CD14-positive monocyte (primary cell): ENCODE measurements at regions not wholly inside any gene's neighbourhood (a gene's known extent, or its start where the extent isn't known, plus 50 kb on each side); places are given as distances from the start of the nearest gene placed in this dataset.

Source experiments
- DNase-seq, 3 donors: peaks; one replicate each; pipeline ENCODE4 v3.0.0-alpha.2; 2011 to 2022
- H2AFZ ChIP-seq: 2 replicates; pipeline ENCODE4 v1.6.0; 2012; ENCODE audit warnings: mild to moderate bottlenecking, low read depth, low read length, inconsistent platforms; ENCODE audit not compliant: insufficient read depth, poor library complexity, severe bottlenecking
- H3K27ac ChIP-seq, 2 donors: 1 replicate in 1 of 2; 2 replicates in 1 of 2; pipeline ENCODE4 v1.5.1; 2012 to 2013; ENCODE audit warnings: low read length in 2 of 2, control low read depth in 1 of 2, inconsistent platforms in 1 of 2, low read depth in 1 of 2, mild to moderate bottlenecking in 1 of 2
- H3K27me3 ChIP-seq, 2 donors: one replicate each; pipeline versions ENCODE4 v1.6.0 to v1.6.1; 2011 to 2013; ENCODE audit warnings: low read length in 2 of 2; ENCODE audit not compliant: control insufficient read depth in 2 of 2, insufficient read depth in 2 of 2
- H3K36me3 ChIP-seq, 2 donors: replicated peaks in 1 of 2; 1 replicate in 1 of 2; 2 replicates in 1 of 2; pipeline versions ENCODE4 v1.5.1 to v1.6.1; 2012 to 2013; ENCODE audit warnings: low read length in 2 of 2, control low read depth in 1 of 2, inconsistent platforms in 1 of 2, mild to moderate bottlenecking in 1 of 2; ENCODE audit not compliant: insufficient read depth in 2 of 2, control insufficient read depth in 1 of 2
- H3K4me1 ChIP-seq, 2 donors: 1 replicate in 1 of 2; 2 replicates in 1 of 2; pipeline versions ENCODE4 v1.5.1 to v1.6.1; 2012 to 2013; ENCODE audit warnings: low read length in 2 of 2, control low read depth in 1 of 2, inconsistent platforms in 1 of 2, mild to moderate bottlenecking in 1 of 2, moderate library complexity in 1 of 2; ENCODE audit not compliant: insufficient read depth in 2 of 2, control insufficient read depth in 1 of 2
- H3K4me2 ChIP-seq: replicated peaks from 2 replicates; pipeline ENCODE3; 2012; ENCODE audit warnings: low read length, moderate library complexity, mild to moderate bottlenecking; ENCODE audit not compliant: poor library complexity, severe bottlenecking; ENCODE audit errors: extremely low read depth
- H3K4me3 ChIP-seq, 3 experiments: fragments of 200-600 bp in 1 of 3; sonication (generic) in 1 of 3; replicated peaks in 1 of 3; 1 replicate in 2 of 3; 2 replicates in 1 of 3; pipeline ENCODE4 v1.5.1; 2011 to 2013; ENCODE audit warnings: low read length in 3 of 3, mild to moderate bottlenecking in 3 of 3, control low read depth in 2 of 3, low read depth in 2 of 3, inconsistent platforms in 1 of 3, moderate library complexity in 1 of 3
- H3K79me2 ChIP-seq: 2 replicates; pipeline ENCODE4 v1.6.0; 2012; ENCODE audit warnings: mild to moderate bottlenecking, control low read depth, inconsistent platforms, low read length, moderate library complexity; ENCODE audit not compliant: insufficient read depth
- H3K9ac ChIP-seq: 2 replicates; pipeline ENCODE4 v1.6.0; 2017; ENCODE audit warnings: low read length, mild to moderate bottlenecking; ENCODE audit not compliant: insufficient read depth, poor library complexity, severe bottlenecking
- H3K9me3 ChIP-seq, 2 donors: replicated peaks in 1 of 2; 1 replicate in 1 of 2; 2 replicates in 1 of 2; pipeline versions ENCODE4 v1.5.1 to v1.6.1; 2012 to 2013; ENCODE audit warnings: low read length in 2 of 2, control low read depth in 1 of 2; ENCODE audit not compliant: control insufficient read depth in 1 of 2, insufficient read depth in 1 of 2
- H4K20me1 ChIP-seq: 2 replicates; pipeline ENCODE4 v1.6.0; 2012; ENCODE audit warnings: mild to moderate bottlenecking, low read length, control low read depth, moderate library complexity; ENCODE audit not compliant: insufficient read depth
- H3K27ac Mint-ChIP-seq, 7 donors: one replicate each; pipeline ENCODE4 v1.8.0; 2020; ENCODE audit warnings: mild to moderate bottlenecking in 7 of 7, mixed read lengths in 7 of 7, moderate library complexity in 6 of 7, inconsistent platforms in 2 of 7
- H3K27me3 Mint-ChIP-seq, 3 donors: one replicate each; pipeline ENCODE4 v1.8.0; 2021 to 2022; ENCODE audit warnings: low read depth in 3 of 3, mild to moderate bottlenecking in 3 of 3, mixed read lengths in 3 of 3, moderate library complexity in 3 of 3, inconsistent platforms in 1 of 3
- H3K36me3 Mint-ChIP-seq, 2 donors: one replicate each; pipeline ENCODE4 v1.8.0; 2020; ENCODE audit warnings: mixed read lengths in 2 of 2, inconsistent platforms in 1 of 2, mild to moderate bottlenecking in 1 of 2
- H3K4me1 Mint-ChIP-seq: one replicate; pipeline ENCODE4 v1.8.0; 2020; ENCODE audit warnings: mild to moderate bottlenecking, mixed read lengths
- H3K4me3 Mint-ChIP-seq, 2 donors: one replicate each; pipeline ENCODE4 v1.8.0; 2020; ENCODE audit warnings: mild to moderate bottlenecking in 2 of 2, mixed read lengths in 2 of 2, moderate library complexity in 1 of 2
- H3K9me3 Mint-ChIP-seq, 7 donors: one replicate each; pipeline ENCODE4 v1.8.0; 2020 to 2022; ENCODE audit warnings: mixed read lengths in 7 of 7, mild to moderate bottlenecking in 6 of 7, moderate library complexity in 6 of 7, inconsistent platforms in 2 of 7
- WGBS: methylation state at CpG from one replicate; pipeline ENCODE4 v1.1.5; 2013; ENCODE audit warnings: missing lambda C conversion rate; ENCODE audit not compliant: insufficient coverage; 5-methylcytosine and 5-hydroxymethylcytosine counted together
- intact Hi-C, 2 donors: fragments of 100-400 bp; cut with micrococcal nuclease; formaldehyde crosslinking; loops; one replicate each; pipeline versions ENCODE4 v1.15.0 to v1.15.1; 2023
- TF ChIP-seq, protein P1 (sequence below): fragments of 200-600 bp; IDR thresholded peaks from one replicate; pipeline ENCODE4 v1.8.0; 2022; ENCODE audit warnings: antibody characterized with exemption, mild to moderate bottlenecking

DNA sequence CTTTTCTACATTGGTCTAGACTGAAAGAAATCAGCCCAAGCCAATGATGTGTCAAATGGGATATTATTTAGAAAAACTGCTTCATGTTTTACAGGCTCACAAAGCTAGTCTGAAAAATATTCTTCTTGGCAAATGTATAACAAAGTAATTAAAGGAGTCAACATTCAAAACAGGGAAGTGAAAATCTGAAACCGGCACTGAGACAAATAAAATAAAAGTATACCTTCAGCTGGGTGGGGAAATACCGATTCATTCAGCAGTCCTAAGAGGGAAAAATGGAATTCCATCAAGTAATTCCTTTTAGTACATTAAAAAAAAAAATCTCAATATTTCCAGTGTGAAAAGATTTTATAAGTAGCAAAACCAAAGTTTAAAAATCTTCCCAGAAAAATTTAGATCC is 259.6 kb upstream of the SLC24A2 start:
- Histone ChIP-seq H2AFZ (no peak overlapping the region), H3K27ac (no peak overlapping the region), H3K4me3 (no peak overlapping the region), H3K79me2 (no peaks in the 10 kb centered on the region), H3K4me1 (no peaks in the 10 kb centered on the region), H3K9ac (no peak overlapping the region), H4K20me1 (no peaks in the 10 kb centered on the region), H3K36me3 (no peaks in the 10 kb centered on the region), H3K4me2 (no peak overlapping the region), H3K9me3 (no peaks in the 10 kb centered on the region), H3K27me3 (no peaks in the 10 kb centered on the region)
- Mint-ChIP-seq H3K9me3 (no peaks in the 10 kb centered on the region), H3K4me3 (no peak overlapping the region), H3K27me3 (peaks cover 0 to 4% (median 0%) of the 10 kb centered on the region in 3 donors), H3K4me1 (no peaks in the 10 kb centered on the region), H3K36me3 (no peaks in the 10 kb centered on the region), H3K27ac (no peak overlapping the region)
- TF ChIP-seq, protein P1, sequence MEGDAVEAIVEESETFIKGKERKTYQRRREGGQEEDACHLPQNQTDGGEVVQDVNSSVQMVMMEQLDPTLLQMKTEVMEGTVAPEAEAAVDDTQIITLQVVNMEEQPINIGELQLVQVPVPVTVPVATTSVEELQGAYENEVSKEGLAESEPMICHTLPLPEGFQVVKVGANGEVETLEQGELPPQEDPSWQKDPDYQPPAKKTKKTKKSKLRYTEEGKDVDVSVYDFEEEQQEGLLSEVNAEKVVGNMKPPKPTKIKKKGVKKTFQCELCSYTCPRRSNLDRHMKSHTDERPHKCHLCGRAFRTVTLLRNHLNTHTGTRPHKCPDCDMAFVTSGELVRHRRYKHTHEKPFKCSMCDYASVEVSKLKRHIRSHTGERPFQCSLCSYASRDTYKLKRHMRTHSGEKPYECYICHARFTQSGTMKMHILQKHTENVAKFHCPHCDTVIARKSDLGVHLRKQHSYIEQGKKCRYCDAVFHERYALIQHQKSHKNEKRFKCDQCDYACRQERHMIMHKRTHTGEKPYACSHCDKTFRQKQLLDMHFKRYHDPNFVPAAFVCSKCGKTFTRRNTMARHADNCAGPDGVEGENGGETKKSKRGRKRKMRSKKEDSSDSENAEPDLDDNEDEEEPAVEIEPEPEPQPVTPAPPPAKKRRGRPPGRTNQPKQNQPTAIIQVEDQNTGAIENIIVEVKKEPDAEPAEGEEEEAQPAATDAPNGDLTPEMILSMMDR = no peak
- intact Hi-C loops = no loop called here
- DNase-seq = no peak
- WGBS = no CpG with 5 or more reads among the region's 2 CpGs

GRCh38 chr9:20044686-20045085 is 255.8 kb upstream of the SLC24A2 start:
- H3K4me3 ChIP-seq = no peak overlapping the region
- no peaks in the 10 kb centered on the region for H3K4me1 Mint-ChIP-seq
- intact Hi-C loops = no loop called here
- H3K27me3 Mint-ChIP-seq = peaks cover 0 to 4% (median 0%) of the 10 kb centered on the region in 3 donors
- no peaks in the 10 kb centered on the region for H3K27me3 ChIP-seq
- H3K36me3 Mint-ChIP-seq = no peaks in the 10 kb centered on the region
- no peaks in the 10 kb centered on the region for H3K79me2 ChIP-seq
- no peaks in the 10 kb centered on the region for H3K9me3 ChIP-seq
- no peak overlapping the region for H3K4me3 Mint-ChIP-seq
- H3K4me2 ChIP-seq = no peak overlapping the region
- H3K36me3 ChIP-seq = no peaks in the 10 kb centered on the region
- no peak for DNase-seq
- H3K9me3 Mint-ChIP-seq = no peaks in the 10 kb centered on the region
- H2AFZ ChIP-seq = no peak overlapping the region
- H3K9ac ChIP-seq = no peak overlapping the region
- no peak overlapping the region for H3K27ac Mint-ChIP-seq
- TF ChIP-seq, protein P1 = no peak
- H3K4me1 ChIP-seq = no peaks in the 10 kb centered on the region
- no peak overlapping the region for H3K27ac ChIP-seq
- no peaks in the 10 kb centered on the region for H4K20me1 ChIP-seq
